HUES64 (cell line): ENCODE measurements at regions not wholly inside any gene's neighbourhood (a gene's known extent, or its start where the extent isn't known, plus 50 kb on each side); places are given as distances from the start of the nearest gene placed in this dataset.

ENCODE experiments used
- H3K27ac ChIP-seq: 2 replicates; pipeline ENCODE4 v1.7.0; 2013; ENCODE audit warnings: low read depth, low read length, inconsistent platforms
- H3K27me3 ChIP-seq: 2 replicates; pipeline ENCODE4 v1.6.1; 2013; ENCODE audit warnings: mild to moderate bottlenecking, low read length; ENCODE audit not compliant: insufficient read depth
- H3K36me3 ChIP-seq: 2 replicates; pipeline ENCODE4 v1.6.1; 2013; ENCODE audit warnings: mild to moderate bottlenecking, low read length; ENCODE audit not compliant: insufficient read depth
- H3K4me1 ChIP-seq: 2 replicates; pipeline ENCODE4 v1.6.1; 2013; ENCODE audit warnings: mild to moderate bottlenecking, low read length, moderate library complexity; ENCODE audit not compliant: insufficient read depth
- H3K4me3 ChIP-seq: 2 replicates; pipeline ENCODE4 v1.5.1; 2013; ENCODE audit warnings: mild to moderate bottlenecking, low read length, moderate library complexity
- H3K9ac ChIP-seq: 2 replicates; pipeline ENCODE4 v1.6.1; 2013; ENCODE audit warnings: mild to moderate bottlenecking, low read depth, low read length
- H3K9me3 ChIP-seq: 2 replicates; pipeline ENCODE4 v1.6.1; 2013; ENCODE audit warnings: low read depth, low read length; ENCODE audit not compliant: insufficient read depth
- WGBS: fragments of 150-250, 120-280 bp; methylation state at CpG from one replicate; pipeline ENCODE4 v1.1.7; 2013; ENCODE audit warnings: missing lambda C conversion rate; 5-methylcytosine and 5-hydroxymethylcytosine counted together

DNA sequence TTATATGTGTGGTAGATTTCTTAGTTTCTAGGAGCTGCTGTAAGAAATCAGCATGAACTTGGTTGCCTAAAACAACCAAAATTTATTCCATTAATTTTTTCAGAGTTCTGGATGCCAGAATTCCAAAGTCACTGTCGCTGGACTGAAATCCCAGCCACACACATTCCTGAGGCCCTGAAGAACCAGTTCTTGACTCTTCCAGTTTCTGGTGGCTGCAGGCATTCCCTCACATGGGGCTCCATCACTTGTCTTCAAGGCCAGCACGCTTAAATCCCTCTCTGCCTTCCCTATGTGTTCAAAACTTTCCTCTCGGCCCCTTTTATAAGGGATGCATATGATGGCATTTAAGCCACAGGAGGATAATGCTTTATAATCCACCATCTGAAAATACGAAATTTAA is 1237.5 kb upstream of the CDH9 start:
- Histone ChIP-seq H3K9ac (no peak overlapping the region), H3K4me1 (no peaks in the 10 kb centered on the region), H3K27me3 (no peaks in the 10 kb centered on the region), H3K27ac (no peak overlapping the region), H3K4me3 (no peak overlapping the region), H3K9me3 (no peaks in the 10 kb centered on the region), H3K36me3 (no peaks in the 10 kb centered on the region)
- 90% methylated on average over 4 of the region's 4 CpGs for WGBS

- Histone ChIP-seq H3K27me3 (no peaks in the 10 kb centered on the region), H3K9ac (no peak overlapping the region), H3K4me1 (peaks cover 5% of the 10 kb centered on the region; the same call in 1 of the 2 replicates), H3K36me3 (no peaks in the 10 kb centered on the region), H3K9me3 (no peaks in the 10 kb centered on the region), H3K27ac (no peak overlapping the region), H3K4me3 (no peak overlapping the region)
- 92% methylated on average over 5 of the region's 5 CpGs for WGBS
Observed at GRCh38 chr5:28269978-28270377, 1231.6 kb upstream of the CDH9 start.

DNA sequence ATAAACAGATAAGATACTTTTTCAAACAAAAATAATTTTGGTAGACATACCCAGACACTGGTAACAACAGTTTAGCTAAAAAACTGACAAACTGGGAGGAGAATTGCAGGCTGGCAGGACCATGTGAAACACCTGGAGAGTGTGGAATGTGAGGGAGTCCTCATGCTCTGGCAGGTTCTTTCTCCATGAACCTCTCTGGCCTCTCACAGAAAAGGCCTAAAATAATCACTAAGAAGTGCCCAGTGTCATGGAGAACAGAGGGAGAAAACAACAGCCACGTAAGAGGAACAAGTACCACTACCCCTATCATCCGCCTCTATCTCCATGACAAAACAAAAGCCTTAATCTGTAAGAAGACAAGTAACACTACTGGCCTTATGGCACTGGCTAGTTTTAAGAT is 1227.5 kb upstream of the CDH9 start:
- Histone ChIP-seq H3K36me3 (no peaks in the 10 kb centered on the region), H3K9ac (no peak overlapping the region), H3K9me3 (no peaks in the 10 kb centered on the region), H3K27ac (no peak overlapping the region), H3K4me1 (peaks cover 5% of the 10 kb centered on the region; the same call in 1 of the 2 replicates), H3K27me3 (no peaks in the 10 kb centered on the region), H3K4me3 (no peak overlapping the region)
- 58% methylated on average over 2 of the region's 2 CpGs for WGBS

GRCh38 chr5:28254846-28255245 is 1216.5 kb upstream of the CDH9 start:
- Histone ChIP-seq H3K4me3 (no peak overlapping the region), H3K27me3 (no peaks in the 10 kb centered on the region), H3K27ac (no peak overlapping the region), H3K4me1 (0 out of 2 replicates have a peak, but pooled peaks cover 2% of the 10 kb centered on the region), H3K36me3 (no peaks in the 10 kb centered on the region), H3K9me3 (no peaks in the 10 kb centered on the region), H3K9ac (no peak overlapping the region)

DNA sequence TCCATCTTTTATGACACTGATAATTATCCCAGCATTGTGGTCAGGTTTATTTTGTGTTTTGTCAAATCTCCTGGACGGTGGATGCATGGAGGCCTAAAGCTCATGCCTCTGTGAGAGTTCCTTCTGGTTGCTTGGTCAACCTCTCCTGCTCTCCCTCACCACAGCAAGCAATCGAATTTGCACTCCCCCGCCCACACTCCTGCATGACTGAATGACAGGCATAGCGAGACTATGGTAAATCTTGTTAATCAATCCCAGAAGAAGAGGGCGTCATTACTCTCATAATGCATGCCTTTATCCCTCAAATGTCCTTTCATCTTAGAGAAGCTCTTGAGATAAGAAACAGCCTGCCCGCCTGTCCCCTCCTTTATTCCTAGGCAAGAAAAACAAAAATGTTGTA is 1215.0 kb upstream of the CDH9 start:
- no peak overlapping the region for H3K9ac ChIP-seq
- H3K4me3 ChIP-seq: no peak overlapping the region
- no peaks in the 10 kb centered on the region for H3K36me3 ChIP-seq
- no peaks in the 10 kb centered on the region for H3K27me3 ChIP-seq
- no peak overlapping the region for H3K27ac ChIP-seq
- 82% methylated on average over 6 of the region's 6 CpGs for WGBS
- no peaks in the 10 kb centered on the region for H3K9me3 ChIP-seq
- H3K4me1 ChIP-seq: 0 out of 2 replicates have a peak, but pooled peaks cover 2% of the 10 kb centered on the region

- H3K9ac ChIP-seq: no peak overlapping the region
- no peaks in the 10 kb centered on the region for H3K4me1 ChIP-seq
- no peak overlapping the region for H3K4me3 ChIP-seq
- H3K27ac ChIP-seq: no peak overlapping the region
- H3K9me3 ChIP-seq: no peaks in the 10 kb centered on the region
- no peaks in the 10 kb centered on the region for H3K27me3 ChIP-seq
- no peaks in the 10 kb centered on the region for H3K36me3 ChIP-seq
- 94% methylated on average over 5 of the region's 5 CpGs for WGBS
Observed at GRCh38 chr5:28249771-28250415, 1211.5 kb upstream of the CDH9 start.

- Histone ChIP-seq H3K9ac (no peak overlapping the region), H3K9me3 (no peaks in the 10 kb centered on the region), H3K27ac (no peak overlapping the region), H3K4me1 (no peaks in the 10 kb centered on the region), H3K4me3 (no peak overlapping the region), H3K27me3 (no peaks in the 10 kb centered on the region), H3K36me3 (no peaks in the 10 kb centered on the region)
- 100% methylated on average over 1 of the region's 1 CpG for WGBS
Observed at GRCh38 chr5:28234356-28234968, 1196.1 kb upstream of the CDH9 start.

GRCh38 chr5:28226407-28226806 is 1188.0 kb upstream of the CDH9 start:
- Histone ChIP-seq H3K27ac (no peak overlapping the region), H3K36me3 (no peaks in the 10 kb centered on the region), H3K9me3 (no peaks in the 10 kb centered on the region), H3K9ac (no peak overlapping the region), H3K4me1 (no peaks in the 10 kb centered on the region), H3K27me3 (no peaks in the 10 kb centered on the region), H3K4me3 (no peak overlapping the region)
- 95% methylated on average over 3 of the region's 3 CpGs for WGBS

DNA sequence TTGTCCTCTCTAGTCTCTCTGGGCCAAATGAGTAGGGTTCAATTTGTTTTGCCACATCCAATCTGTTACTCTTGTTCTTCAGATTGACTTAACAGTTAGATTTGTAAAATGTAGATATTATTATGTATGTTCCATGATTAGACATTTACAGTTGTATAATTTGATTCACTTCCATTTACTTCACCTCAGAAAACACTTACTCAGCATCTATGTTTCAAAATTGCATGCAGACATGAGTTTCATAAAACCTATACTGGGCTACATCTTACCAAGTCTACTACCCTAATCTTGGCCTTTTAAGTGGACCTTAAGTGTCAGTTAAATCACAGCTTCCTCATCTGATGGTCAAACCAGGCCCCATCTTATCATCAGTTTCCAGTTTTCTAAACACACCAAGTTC is 1181.2 kb upstream of the CDH9 start:
- Histone ChIP-seq H3K27ac (no peak overlapping the region), H3K27me3 (no peaks in the 10 kb centered on the region), H3K4me3 (no peak overlapping the region), H3K4me1 (no peaks in the 10 kb centered on the region), H3K9ac (no peak overlapping the region), H3K36me3 (no peaks in the 10 kb centered on the region), H3K9me3 (no peaks in the 10 kb centered on the region)

- H3K27ac ChIP-seq: no peak overlapping the region
- H3K4me1 ChIP-seq: no peaks in the 10 kb centered on the region
- no peaks in the 10 kb centered on the region for H3K27me3 ChIP-seq
- 94% methylated on average over 2 of the region's 3 CpGs for WGBS
- no peak overlapping the region for H3K4me3 ChIP-seq
- no peaks in the 10 kb centered on the region for H3K9me3 ChIP-seq
- no peak overlapping the region for H3K9ac ChIP-seq
- H3K36me3 ChIP-seq: no peaks in the 10 kb centered on the region
Observed at GRCh38 chr5:28217695-28218094, 1179.3 kb upstream of the CDH9 start.

- no peaks in the 10 kb centered on the region for H3K36me3 ChIP-seq
- no peaks in the 10 kb centered on the region for H3K27me3 ChIP-seq
- H3K9ac ChIP-seq: no peak overlapping the region
- 93% methylated on average over 1 of the region's 2 CpGs for WGBS
- H3K4me3 ChIP-seq: no peak overlapping the region
- H3K4me1 ChIP-seq: no peaks in the 10 kb centered on the region
- H3K9me3 ChIP-seq: no peaks in the 10 kb centered on the region
- H3K27ac ChIP-seq: no peak overlapping the region
Observed at GRCh38 chr5:28216939-28217360, 1178.6 kb upstream of the CDH9 start.

DNA sequence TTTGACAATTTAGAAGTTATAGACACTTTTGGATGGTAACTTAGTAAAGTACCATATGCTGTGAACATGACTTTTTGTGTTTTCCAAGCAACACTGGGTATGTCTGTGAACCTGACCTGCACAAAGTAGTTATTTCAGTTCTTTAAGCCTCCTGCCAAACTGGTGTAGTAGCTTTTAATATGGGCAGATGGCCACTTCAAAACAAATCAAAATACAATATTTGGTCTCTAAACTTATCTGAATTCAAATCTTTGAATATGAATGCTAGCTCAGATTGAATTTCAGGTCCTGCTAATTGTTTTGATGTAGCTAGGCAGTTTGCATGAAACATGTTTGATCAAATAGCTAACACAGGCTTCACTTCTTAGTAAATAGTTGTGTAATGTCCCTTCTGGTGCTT is 1176.7 kb upstream of the CDH9 start:
- H3K27ac ChIP-seq: no peak overlapping the region
- no peaks in the 10 kb centered on the region for H3K27me3 ChIP-seq
- H3K9me3 ChIP-seq: no peaks in the 10 kb centered on the region
- H3K36me3 ChIP-seq: no peaks in the 10 kb centered on the region
- no peaks in the 10 kb centered on the region for H3K4me1 ChIP-seq
- no peak overlapping the region for H3K4me3 ChIP-seq
- H3K9ac ChIP-seq: no peak overlapping the region
